GM12878 (cell line): ENCODE measurements at regions not wholly inside any gene's neighbourhood (a gene's known extent, or its start where the extent isn't known, plus 50 kb on each side); places are given as distances from the start of the nearest gene placed in this dataset.

Experiments
- ATAC-seq: fragments of 200-7000 bp; cut with Tn5 transposase; 3 replicates; pipeline ENCODE4 v1.9.1; 2020; ENCODE audit warnings: mild to moderate bottlenecking, moderate library complexity
- BruUV-seq: library from RNA; stranded (reverse); fragments of 400-500 nt; replicated peaks from 2 replicates; lab custom pipeline; 2021; lab: Mats Ljungman, UMichigan
- CTCF ChIA-PET: fragments of 300-600 bp; sonication (Branson Sonifier 250); formaldehyde crosslinking; extraction: SDS; loops from one replicate; lab custom pipeline; 2021; ENCODE audit warnings: inconsistent platforms; lab: Yijun Ruan, JAX
- POLR2A ChIA-PET: fragments of 350-600 bp; formaldehyde crosslinking; extraction: SDS; loops from one replicate; lab custom pipeline; 2021; ENCODE audit warnings: inconsistent platforms; lab: Charles Lee
- RAD21 ChIA-PET: fragments of 300-600 bp; sonication (Branson Sonifier 250); formaldehyde crosslinking; loops from one replicate; lab custom pipeline; 2023; ENCODE audit warnings: antibody characterized with exemption; ENCODE audit not compliant: unreplicated experiment; lab: Charles Lee
- SMC1A ChIA-PET: fragments of 300-600 bp; sonication (Branson Sonifier 250); formaldehyde crosslinking; loops from one replicate; lab custom pipeline; 2023; ENCODE audit not compliant: unreplicated experiment, uncharacterized antibody; lab: Charles Lee
- DNase-seq: peaks from one replicate; pipeline ENCODE4 v3.0.0-alpha.2; 2011; ENCODE audit warnings: low read depth, low spot score
- FAIRE-seq: peaks from 3 replicates; lab custom pipeline; 2011; peaks lifted over from hg19 to GRCh38; lab: Jason Lieb, UNC
- H2AFZ ChIP-seq: 2 replicates; pipeline ENCODE4 v1.6.0; 2011; ENCODE audit warnings: low read depth, low read length, control low read depth; ENCODE audit not compliant: control insufficient read depth
- H3K27ac ChIP-seq: 2 replicates; pipeline ENCODE4 v1.5.1; 2011; ENCODE audit warnings: control low read depth; ENCODE audit not compliant: control insufficient read depth, insufficient read depth
- H3K27me3 ChIP-seq, 2 experiments: replicated peaks in 1 of 2; 2 replicates each; pipeline versions ENCODE4 v1.6.0 to v1.6.1; 2011; ENCODE audit warnings: low read length in 1 of 2; ENCODE audit not compliant: control insufficient read depth in 2 of 2, insufficient read depth in 2 of 2
- H3K36me3 ChIP-seq, 2 experiments: 2 replicates each; pipeline ENCODE4 v1.5.1; 2011; ENCODE audit warnings: low read length in 1 of 2; ENCODE audit not compliant: control insufficient read depth in 2 of 2, insufficient read depth in 2 of 2
- H3K4me1 ChIP-seq: 2 replicates; pipeline ENCODE4 v1.6.1; 2011; ENCODE audit warnings: mild to moderate bottlenecking, low read length, moderate library complexity, mixed read lengths; ENCODE audit not compliant: control insufficient read depth, insufficient read depth
- H3K4me2 ChIP-seq: 2 replicates; pipeline ENCODE4 v1.6.0; 2011; ENCODE audit warnings: control low read depth; ENCODE audit not compliant: control insufficient read depth, insufficient read depth
- H3K4me3 ChIP-seq: fragments of 200-600 bp; sonication (generic); 2 replicates; pipeline ENCODE4 v1.5.1; 2016
- H3K79me2 ChIP-seq: 2 replicates; pipeline ENCODE4 v1.6.0; 2011; ENCODE audit warnings: low read length; ENCODE audit not compliant: control insufficient read depth, insufficient read depth
- H3K9ac ChIP-seq: 2 replicates; pipeline ENCODE4 v1.8.0; 2011; ENCODE audit warnings: low read length, control low read depth, mixed read lengths; ENCODE audit not compliant: control insufficient read depth, insufficient read depth
- H3K9me3 ChIP-seq: replicated peaks from 3 replicates; pipeline ENCODE4 v1.5.1; 2011; ENCODE audit warnings: mild to moderate bottlenecking, low read length; ENCODE audit not compliant: control insufficient read depth, insufficient read depth
- H4K20me1 ChIP-seq: 2 replicates; pipeline ENCODE4 v1.6.0; 2011; ENCODE audit not compliant: control insufficient read depth, insufficient read depth
- ETV6 ChIP-seq, 2 experiments: fragments of 450-650 bp in 1 of 2; IDR thresholded peaks in 1 of 2; conservative IDR thresholded peaks in 1 of 2; 2 replicates each; pipeline ENCODE4 v1.6.1; 2014; ENCODE audit warnings: antibody characterized with exemption in 1 of 2, borderline replicate concordance in 1 of 2, low read depth in 1 of 2, mild to moderate bottlenecking in 1 of 2, moderate library complexity in 1 of 2
- MTA2 ChIP-seq: fragments of 450-650 bp; IDR thresholded peaks from 2 replicates; pipeline ENCODE4 v1.6.1; 2016; ENCODE audit warnings: low read depth, mild to moderate bottlenecking, moderate library complexity
- MXI1 ChIP-seq: fragments of 150-350 bp; IDR thresholded peaks from 2 replicates; pipeline ENCODE4 v1.6.1; 2011; ENCODE audit warnings: low read depth, mild to moderate bottlenecking, inconsistent platforms, low read length, improper control_type of control experiment
- PRDM15 ChIP-seq: fragments of 450-650 bp; formaldehyde crosslinking; IDR thresholded peaks from 2 replicates; pipeline ENCODE4 v1.4.0; 2020; ENCODE audit warnings: mild to moderate bottlenecking, moderate library complexity
- RAD51 ChIP-seq: fragments of 450-650 bp; IDR thresholded peaks from 2 replicates; pipeline ENCODE4 v1.6.1; 2016; ENCODE audit warnings: moderate library complexity, mild to moderate bottlenecking, inconsistent platforms
- RBBP5 ChIP-seq: fragments of 200-600 bp; sonication (generic); conservative IDR thresholded peaks from 2 replicates; pipeline ENCODE4 v1.6.1; 2016
- RCOR1 ChIP-seq: conservative IDR thresholded peaks from 2 replicates; pipeline ENCODE4 v1.6.1; 2012; ENCODE audit warnings: low read depth, low read length, improper control_type of control experiment
- SMAD1 ChIP-seq: fragments of 450-650 bp; IDR thresholded peaks from 2 replicates; pipeline ENCODE4 v1.6.1; 2018; ENCODE audit warnings: mild to moderate bottlenecking, low read depth; ENCODE audit not compliant: partially characterized antibody
- SMC3 ChIP-seq: IDR thresholded peaks from 2 replicates; pipeline ENCODE4 v1.6.1; 2011; ENCODE audit warnings: low read length, improper control_type of control experiment, borderline replicate concordance
- ZSCAN29 ChIP-seq: fragments of 450-650 bp; IDR thresholded peaks from 2 replicates; pipeline ENCODE4 v1.6.1; 2017; ENCODE audit warnings: mild to moderate bottlenecking, moderate library complexity
- WGBS: methylation state at CpG from one replicate; pipeline ENCODE4 v1.1.6; 2016; ENCODE audit warnings: low lambda C conversion rate; ENCODE audit not compliant: insufficient replicate concordance, insufficient coverage; ENCODE audit errors: missing lambda C conversion rate; 5-methylcytosine and 5-hydroxymethylcytosine counted together
- in situ Hi-C: fragments of 300-500 bp; cut with MboI; formaldehyde crosslinking; loops from 9 replicates; pipeline ENCODE4 v1.14.3; 2018; ENCODE audit warnings: mixed read lengths
- intact Hi-C: fragments of 100-400 bp; cut with micrococcal nuclease; formaldehyde crosslinking; loops from one replicate; pipeline ENCODE4 v1.14.2; 2022; ENCODE audit not compliant: unreplicated experiment

- WGBS: 10% methylated on average over 5 of the region's 5 CpGs
- DNase-seq: no peak
- FAIRE-seq: no peak
- intact Hi-C loops (no loop called here), in situ Hi-C loops (no loop called here)
- no peaks in the 10 kb centered on the region for H3K36me3 ChIP-seq
- H3K4me2 ChIP-seq: no peak overlapping the region
- no peak overlapping the region for H3K4me3 ChIP-seq
- no peaks in the 10 kb centered on the region for H3K9me3 ChIP-seq
- no peaks in the 10 kb centered on the region for H3K79me2 ChIP-seq
- no peak overlapping the region for H3K27ac ChIP-seq
- no peak overlapping the region for H2AFZ ChIP-seq
- TF ChIP-seq ZSCAN29 (no peak), RBBP5 (no peak), ETV6 (conservative IDR thresholded peaks at IDR 0.05 in 1 of 2, IDR thresholded peaks at IDR 0.05 in 1 of 2; ENCODE audit: borderline replicate concordance in 1 of 2, low read depth in 1 of 2) (no peak), RAD51 (no peak), MTA2 (no peak), MXI1 (no peak), SMC3 (no peak), SMAD1 (no peak), RCOR1 (no peak), PRDM15 (no peak)
- no TSS peak for BruUV-seq
- POLR2A ChIA-PET: no interaction called here
- H3K27me3 ChIP-seq: no peaks in the 10 kb centered on the region
- no peak overlapping the region for H3K9ac ChIP-seq
- CTCF ChIA-PET: no interaction called here
- RAD21 ChIA-PET: no interaction called here
- ATAC-seq: no peak
- H3K4me1 ChIP-seq: no peaks in the 10 kb centered on the region
- H4K20me1 ChIP-seq: no peaks in the 10 kb centered on the region
- SMC1A ChIA-PET: interaction anchor here (1.2 kb wide), 1 partner anchor 122 kb away, joined by 4 read pairs; no protein-coding TSS in a partner anchor
These were observed 183.1 kb upstream of the DDX18 start for GRCh38 chr2:117631152-117631945.
